H9 (cell line): ENCODE measurements at regions not wholly inside any gene's neighbourhood (a gene's known extent, or its start where the extent isn't known, plus 50 kb on each side); places are given as distances from the start of the nearest gene placed in this dataset.

Source experiments
- DNase-seq: peaks from one replicate; pipeline ENCODE4 v3.0.0-alpha.2; 2017
- H2AFZ ChIP-seq: one replicate; pipeline ENCODE4 v1.6.1; 2013; ENCODE audit warnings: mild to moderate bottlenecking, low read length, control low read depth, moderate library complexity
- H2AK5ac ChIP-seq: 2 replicates; pipeline ENCODE4 v1.6.1; 2013; ENCODE audit warnings: low read length, control low read depth, mixed read lengths; ENCODE audit not compliant: insufficient read length
- H2BK120ac ChIP-seq: one replicate; pipeline ENCODE4 v1.6.1; 2013; ENCODE audit warnings: low read depth, mild to moderate bottlenecking, low read length, control low read depth, inconsistent platforms; ENCODE audit not compliant: poor library complexity, severe bottlenecking
- H2BK12ac ChIP-seq: 2 replicates; pipeline ENCODE4 v1.6.1; 2013; ENCODE audit warnings: low read length, control low read depth, mixed read lengths, low read depth; ENCODE audit not compliant: insufficient read length
- H2BK15ac ChIP-seq: 2 replicates; pipeline ENCODE4 v1.6.1; 2013; ENCODE audit warnings: low read depth, low read length, control low read depth
- H2BK20ac ChIP-seq: one replicate; pipeline ENCODE4 v1.6.1; 2013; ENCODE audit warnings: low read depth, mild to moderate bottlenecking, low read length, control low read depth, inconsistent platforms; ENCODE audit not compliant: poor library complexity, severe bottlenecking
- H2BK5ac ChIP-seq: 2 replicates; pipeline ENCODE4 v1.6.1; 2013; ENCODE audit warnings: low read length, control low read depth, mixed read lengths; ENCODE audit not compliant: insufficient read length
- H3K14ac ChIP-seq: 2 replicates; pipeline ENCODE4 v1.6.1; 2013; ENCODE audit warnings: low read length, control low read depth; ENCODE audit not compliant: insufficient read depth
- H3K18ac ChIP-seq: 2 replicates; pipeline ENCODE4 v1.6.1; 2013; ENCODE audit warnings: low read depth, mild to moderate bottlenecking, mixed read lengths, low read length, control low read depth; ENCODE audit not compliant: insufficient read length
- H3K23ac ChIP-seq: 2 replicates; pipeline ENCODE4 v1.6.1; 2013; ENCODE audit warnings: low read length, control low read depth, mixed read lengths, low read depth; ENCODE audit not compliant: insufficient read length
- H3K23me2 ChIP-seq: 2 replicates; pipeline ENCODE4 v1.6.1; 2013; ENCODE audit warnings: low read depth, mild to moderate bottlenecking, mixed read lengths, low read length, control low read depth; ENCODE audit not compliant: insufficient read length, poor library complexity, severe bottlenecking
- H3K27ac ChIP-seq: 2 replicates; pipeline ENCODE4 v1.5.1; 2013; ENCODE audit warnings: low read length, control low read depth, mixed read lengths, low read depth; ENCODE audit not compliant: insufficient read length
- H3K27me3 ChIP-seq: 2 replicates; pipeline ENCODE4 v1.6.1; 2013; ENCODE audit warnings: low read length, control low read depth, inconsistent platforms; ENCODE audit not compliant: insufficient read depth
- H3K4ac ChIP-seq: 2 replicates; pipeline ENCODE4 v1.6.1; 2013; ENCODE audit warnings: low read depth, mild to moderate bottlenecking, control low read depth, inconsistent platforms, low read length, moderate library complexity
- H3K4me1 ChIP-seq: 2 replicates; pipeline ENCODE4 v1.6.1; 2013; ENCODE audit warnings: low read length, control low read depth, inconsistent platforms; ENCODE audit not compliant: insufficient read depth
- H3K4me2 ChIP-seq: 2 replicates; pipeline ENCODE4 v1.6.1; 2013; ENCODE audit warnings: low read length, control low read depth, mixed read lengths; ENCODE audit not compliant: insufficient read length, insufficient read depth
- H3K56ac ChIP-seq: 2 replicates; pipeline ENCODE4 v1.6.1; 2013; ENCODE audit warnings: low read depth, mild to moderate bottlenecking, mixed read lengths, low read length, control low read depth; ENCODE audit not compliant: insufficient read length
- H3K79me1 ChIP-seq: 2 replicates; pipeline ENCODE4 v1.6.1; 2013; ENCODE audit warnings: low read depth, mild to moderate bottlenecking, moderate library complexity, low read length, control low read depth, inconsistent platforms; ENCODE audit not compliant: insufficient read depth, poor library complexity, severe bottlenecking
- H3K79me2 ChIP-seq: 2 replicates; pipeline ENCODE4 v1.6.1; 2013; ENCODE audit warnings: low read length, control low read depth, inconsistent platforms; ENCODE audit not compliant: insufficient read depth
- H3K9ac ChIP-seq: 2 replicates; pipeline ENCODE4 v1.6.1; 2013; ENCODE audit warnings: low read length, control low read depth, mixed read lengths; ENCODE audit not compliant: insufficient read length; ENCODE audit errors: extremely low read depth
- H3K9me3 ChIP-seq: one replicate; pipeline ENCODE4 v1.6.1; 2013; ENCODE audit warnings: low read depth, low read length, inconsistent platforms; ENCODE audit not compliant: control insufficient read depth
- H3T11ph ChIP-seq: one replicate; pipeline ENCODE4 v1.6.1; 2013; ENCODE audit warnings: mild to moderate bottlenecking, low read length, control low read depth, inconsistent platforms
- H4K20me1 ChIP-seq: one replicate; pipeline ENCODE4 v1.6.1; 2013; ENCODE audit not compliant: control insufficient read depth, insufficient read length, insufficient read depth
- H4K5ac ChIP-seq: 2 replicates; pipeline ENCODE4 v1.6.1; 2013; ENCODE audit warnings: low read depth, mild to moderate bottlenecking, mixed read lengths, low read length, control low read depth; ENCODE audit not compliant: insufficient read length
- H4K8ac ChIP-seq: replicated peaks from 2 replicates; pipeline ENCODE4 v1.6.1; 2013; ENCODE audit warnings: low read length, control low read depth, mixed read lengths, low read depth; ENCODE audit not compliant: insufficient read length
- H4K91ac ChIP-seq: 2 replicates; pipeline ENCODE4 v1.6.1; 2013; ENCODE audit warnings: low read depth, mild to moderate bottlenecking, moderate library complexity, mixed read lengths, low read length, control low read depth; ENCODE audit not compliant: insufficient read length
- H3K27ac Mint-ChIP-seq, 3 experiments: 2 replicates in 2 of 3; 3 replicates in 1 of 3; pipeline ENCODE4 v1.8.0; 2020 to 2021; ENCODE audit warnings: mixed read lengths in 3 of 3, mild to moderate bottlenecking in 1 of 3, moderate library complexity in 1 of 3
- H3K27me3 Mint-ChIP-seq: 2 replicates; pipeline ENCODE4 v1.8.0; 2021; ENCODE audit warnings: low read depth, mild to moderate bottlenecking, moderate library complexity, mixed read lengths
- H3K36me3 Mint-ChIP-seq, 3 experiments: 2 replicates in 2 of 3; 3 replicates in 1 of 3; pipeline ENCODE4 v1.8.0; 2020 to 2021; ENCODE audit warnings: low read depth in 3 of 3, mixed read lengths in 3 of 3; ENCODE audit not compliant: insufficient read depth in 1 of 3
- H3K4me1 Mint-ChIP-seq, 2 experiments: 2 replicates each; pipeline ENCODE4 v1.8.0; 2020; ENCODE audit warnings: mixed read lengths in 2 of 2
- H3K4me3 Mint-ChIP-seq, 2 experiments: 2 replicates in 1 of 2; 3 replicates in 1 of 2; pipeline ENCODE4 v1.8.0; 2020 to 2021; ENCODE audit warnings: mild to moderate bottlenecking in 2 of 2, mixed read lengths in 2 of 2, moderate library complexity in 1 of 2
- H3K9me3 Mint-ChIP-seq, 2 experiments: 2 replicates in 1 of 2; 3 replicates in 1 of 2; pipeline ENCODE4 v1.8.0; 2020; ENCODE audit warnings: mild to moderate bottlenecking in 2 of 2, mixed read lengths in 2 of 2, moderate library complexity in 1 of 2
- CTCF ChIP-seq: fragments of 200-600 bp; sonication (generic); conservative IDR thresholded peaks from 3 replicates; pipeline ENCODE4 v1.8.0; 2021; ENCODE audit warnings: antibody characterized with exemption, mild to moderate bottlenecking
- WGBS: extraction: QIAGEN DNeasy Blood & Tissue Kit; methylation state at CpG from one replicate; pipeline ENCODE4 v1.1.7; 2013; ENCODE audit warnings: missing lambda C conversion rate, low lambda C conversion rate, mixed read lengths; ENCODE audit not compliant: insufficient read length; ENCODE audit errors: extremely low coverage; 5-methylcytosine and 5-hydroxymethylcytosine counted together

GRCh38 chr9:78668148-78668832, 371.4 kb downstream of the PSAT1 start:
- Histone ChIP-seq H4K8ac (no peak overlapping the region), H4K20me1 (no peaks in the 10 kb centered on the region), H3K56ac (no peak overlapping the region), H3K4me1 (0 out of 2 replicates have a peak, but pooled peaks cover 2% of the 10 kb centered on the region), H3K9me3 (no peaks in the 10 kb centered on the region), H3K4me2 (no peak overlapping the region), H3K23me2 (no peaks in the 10 kb centered on the region), H2BK12ac (no peak overlapping the region), H2BK120ac (no peak overlapping the region), H3K14ac (no peak overlapping the region), H3K23ac (no peak overlapping the region), H3K79me1 (no peaks in the 10 kb centered on the region), H3K79me2 (no peaks in the 10 kb centered on the region), H2BK15ac (no peak overlapping the region), H2AFZ (no peak overlapping the region), H3K27me3 (no peaks in the 10 kb centered on the region), H3K4ac (no peak overlapping the region), H3K9ac (no peak overlapping the region), H2AK5ac (no peak overlapping the region), H2BK5ac (no peak overlapping the region), H3K27ac (no peak overlapping the region), H2BK20ac (no peak overlapping the region), H3K18ac (no peak overlapping the region), H3T11ph (no peak overlapping the region), H4K5ac (no peak overlapping the region), H4K91ac (no peak overlapping the region)
- DNase-seq = no peak
- Mint-ChIP-seq H3K4me1 (peaks cover 6% of the 10 kb centered on the region in 2 experiments; a peak in 3 of 4 replicates), H3K36me3 (no peaks in the 10 kb centered on the region), H3K9me3 (no peaks in the 10 kb centered on the region), H3K4me3 (no peak overlapping the region), H3K27me3 (no peaks in the 10 kb centered on the region), H3K27ac (no peak overlapping the region)
- no peak for TF ChIP-seq CTCF
- WGBS = no CpG with 5 or more reads among the region's 4 CpGs
